ENCODE measurements at regions not wholly inside any gene's neighbourhood (a gene's known extent, or its start where the extent isn't known, plus 50 kb on each side); places are given as distances from the start of the nearest gene placed in this dataset.

DNA sequence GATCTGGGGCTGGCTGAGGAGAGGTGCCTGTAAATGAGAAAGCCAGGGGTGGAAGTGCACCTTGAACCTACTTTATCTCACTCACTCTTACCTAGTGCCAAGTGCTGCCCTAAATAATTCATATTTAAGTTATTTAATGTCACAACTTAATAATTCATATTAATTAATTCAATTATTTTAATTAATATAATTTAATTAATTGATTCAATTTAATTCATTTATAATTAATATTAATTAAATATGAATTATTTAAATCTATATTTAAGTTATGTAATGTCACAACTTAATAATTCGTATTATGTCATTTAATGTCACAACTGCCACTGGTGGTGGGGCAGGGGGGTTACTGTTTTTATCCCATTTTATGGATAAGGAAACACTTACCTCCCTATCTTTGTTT lies 361.6 kb upstream of the RUNX1 start:
- Histone ChIP-seq H3K4me2 (no peak overlapping the region), H3K27ac (no peak overlapping the region), H3K4me1 (no peaks in the 10 kb centered on the region), H3K4me3 (no peak overlapping the region), H3K9me3 (no peaks in the 10 kb centered on the region)
- no peak for TF ChIP-seq EHMT2 (IDR thresholded peaks at IDR 0.05; ENCODE audit: low read depth)
- no peak for TF ChIP-seq JUNB (IDR thresholded peaks at IDR 0.05)
- no peak for TF ChIP-seq POLR2A (IDR thresholded peaks at IDR 0.05; ENCODE audit: low read length)
- TF ChIP-seq ZSCAN20 (CRISPR knock-in tag; IDR thresholded peaks at IDR 0.05): no peak
- TF ChIP-seq ESRRA (IDR thresholded peaks at IDR 0.05; ENCODE audit: borderline replicate concordance, low read length): no peak
- TF ChIP-seq TP53 (CRISPR knock-in tag; IDR thresholded peaks at IDR 0.05): no peak
- no peak for TF ChIP-seq RCOR1 (IDR thresholded peaks at IDR 0.05; ENCODE audit: low read depth, low read length)
- no peak for TF ChIP-seq ZNF302 (CRISPR knock-in tag; IDR thresholded peaks at IDR 0.05)
- no peak for TF ChIP-seq RNF2 (IDR thresholded peaks at IDR 0.05; ENCODE audit: borderline replicate concordance, low read depth)
- TF ChIP-seq HOXB13 (CRISPR knock-in tag; IDR thresholded peaks at IDR 0.05; ENCODE audit: low read depth): no peak
- TF ChIP-seq NR3C1 (IDR thresholded peaks at IDR 0.05): no peak
- ATAC-seq: no peak
- CTCF ChIA-PET: interaction anchor here (0.9 kb wide), 1 partner anchor 10 kb away, joined by 3 read pairs; no protein-coding TSS in a partner anchor
- no peak for DNase-seq (ENCODE audit: low read depth in 1 of 2, low spot score in 1 of 2)
- 70% methylated on average over 1 of the region's 1 CpG for WGBS (ENCODE audit: missing lambda C conversion rate)
- no peak for FAIRE-seq
- POLR2A ChIA-PET: no interaction called here

- Histone ChIP-seq H3K4me1 (no peaks in the 10 kb centered on the region), H3K9me3 (no peaks in the 10 kb centered on the region), H3K4me3 (no peak overlapping the region), H3K4me2 (no peak overlapping the region), H3K27ac (no peak overlapping the region)
- DNase-seq (ENCODE audit: low read depth in 1 of 2, low spot score in 1 of 2) (no peak), FAIRE-seq (no peak), ATAC-seq (no peak)
- WGBS (ENCODE audit: missing lambda C conversion rate): 7% methylated on average over 1 of the region's 1 CpG
- TF ChIP-seq MYC (IDR thresholded peaks at IDR 0.05; ENCODE audit: borderline replicate concordance, low read length): no peak
- TF ChIP-seq RAD21 (conservative IDR thresholded peaks at IDR 0.05 in 1 of 2, IDR thresholded peaks at IDR 0.05 in 1 of 2): no peak
- no peak for TF ChIP-seq CBX2 (IDR thresholded peaks at IDR 0.05; ENCODE audit: borderline replicate concordance, low read depth)
- TF ChIP-seq, protein P1, sequence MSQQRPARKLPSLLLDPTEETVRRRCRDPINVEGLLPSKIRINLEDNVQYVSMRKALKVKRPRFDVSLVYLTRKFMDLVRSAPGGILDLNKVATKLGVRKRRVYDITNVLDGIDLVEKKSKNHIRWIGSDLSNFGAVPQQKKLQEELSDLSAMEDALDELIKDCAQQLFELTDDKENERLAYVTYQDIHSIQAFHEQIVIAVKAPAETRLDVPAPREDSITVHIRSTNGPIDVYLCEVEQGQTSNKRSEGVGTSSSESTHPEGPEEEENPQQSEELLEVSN (IDR thresholded peaks at IDR 0.05; ENCODE audit: borderline replicate concordance, low read depth): no peak
- POLR2A ChIA-PET: no interaction called here
- CTCF ChIA-PET: interaction anchor here (0.9 kb wide), 1 partner anchor 9 kb away, joined by 3 read pairs; no protein-coding TSS in a partner anchor
Measured at GRCh38 chr21:35410123-35410522, 361.0 kb upstream of the RUNX1 start.

- no peaks in the 10 kb centered on the region for H3K9me3 ChIP-seq
- DNase-seq (ENCODE audit: low read depth in 1 of 2, low spot score in 1 of 2) (no peak), ATAC-seq (no peak), FAIRE-seq (no peak)
- H3K4me3 ChIP-seq: no peak overlapping the region
- 12% methylated on average over 2 of the region's 2 CpGs for WGBS (ENCODE audit: missing lambda C conversion rate)
- ChIA-PET POLR2A (no interaction called here), CTCF (no interaction called here)
- TF ChIP-seq POLR2AphosphoS2 (conservative IDR thresholded peaks at IDR 0.05; ENCODE audit: low read length): no peak
- TF ChIP-seq TP53 (CRISPR knock-in tag; IDR thresholded peaks at IDR 0.05): no peak
- no peak for TF ChIP-seq CBX8 (IDR thresholded peaks at IDR 0.05)
- no peak for TF ChIP-seq MYC (IDR thresholded peaks at IDR 0.05; ENCODE audit: borderline replicate concordance, low read length)
- no peak for TF ChIP-seq HDAC2 (IDR thresholded peaks at IDR 0.05)
- TF ChIP-seq, protein P2, sequence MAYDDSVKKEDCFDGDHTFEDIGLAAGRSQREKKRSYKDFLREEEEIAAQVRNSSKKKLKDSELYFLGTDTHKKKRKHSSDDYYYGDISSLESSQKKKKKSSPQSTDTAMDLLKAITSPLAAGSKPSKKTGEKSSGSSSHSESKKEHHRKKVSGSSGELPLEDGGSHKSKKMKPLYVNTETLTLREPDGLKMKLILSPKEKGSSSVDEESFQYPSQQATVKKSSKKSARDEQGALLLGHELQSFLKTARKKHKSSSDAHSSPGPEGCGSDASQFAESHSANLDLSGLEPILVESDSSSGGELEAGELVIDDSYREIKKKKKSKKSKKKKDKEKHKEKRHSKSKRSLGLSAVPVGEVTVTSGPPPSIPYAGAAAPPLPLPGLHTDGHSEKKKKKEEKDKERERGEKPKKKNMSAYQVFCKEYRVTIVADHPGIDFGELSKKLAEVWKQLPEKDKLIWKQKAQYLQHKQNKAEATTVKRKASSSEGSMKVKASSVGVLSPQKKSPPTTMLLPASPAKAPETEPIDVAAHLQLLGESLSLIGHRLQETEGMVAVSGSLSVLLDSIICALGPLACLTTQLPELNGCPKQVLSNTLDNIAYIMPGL (CRISPR knock-in tag; IDR thresholded peaks at IDR 0.05; ENCODE audit: borderline replicate concordance): no peak
- no peak for TF ChIP-seq PBX3 (IDR thresholded peaks at IDR 0.05)
- no peak for TF ChIP-seq NPAS2 (CRISPR knock-in tag; IDR thresholded peaks at IDR 0.05; ENCODE audit: borderline replicate concordance)
- no peak for TF ChIP-seq HOXA7 (CRISPR knock-in tag; IDR thresholded peaks at IDR 0.05)
- H3K4me1 ChIP-seq: no peaks in the 10 kb centered on the region
- no peak overlapping the region for H3K27ac ChIP-seq
- H3K4me2 ChIP-seq: no peak overlapping the region
Measured at GRCh38 chr21:35408401-35408800, 359.3 kb upstream of the RUNX1 start.

Measured in A549 (cell line).